ENCODE measurements at regions not wholly inside any gene's neighbourhood (a gene's known extent, or its start where the extent isn't known, plus 50 kb on each side); places are given as distances from the start of the nearest gene placed in this dataset.

DNA sequence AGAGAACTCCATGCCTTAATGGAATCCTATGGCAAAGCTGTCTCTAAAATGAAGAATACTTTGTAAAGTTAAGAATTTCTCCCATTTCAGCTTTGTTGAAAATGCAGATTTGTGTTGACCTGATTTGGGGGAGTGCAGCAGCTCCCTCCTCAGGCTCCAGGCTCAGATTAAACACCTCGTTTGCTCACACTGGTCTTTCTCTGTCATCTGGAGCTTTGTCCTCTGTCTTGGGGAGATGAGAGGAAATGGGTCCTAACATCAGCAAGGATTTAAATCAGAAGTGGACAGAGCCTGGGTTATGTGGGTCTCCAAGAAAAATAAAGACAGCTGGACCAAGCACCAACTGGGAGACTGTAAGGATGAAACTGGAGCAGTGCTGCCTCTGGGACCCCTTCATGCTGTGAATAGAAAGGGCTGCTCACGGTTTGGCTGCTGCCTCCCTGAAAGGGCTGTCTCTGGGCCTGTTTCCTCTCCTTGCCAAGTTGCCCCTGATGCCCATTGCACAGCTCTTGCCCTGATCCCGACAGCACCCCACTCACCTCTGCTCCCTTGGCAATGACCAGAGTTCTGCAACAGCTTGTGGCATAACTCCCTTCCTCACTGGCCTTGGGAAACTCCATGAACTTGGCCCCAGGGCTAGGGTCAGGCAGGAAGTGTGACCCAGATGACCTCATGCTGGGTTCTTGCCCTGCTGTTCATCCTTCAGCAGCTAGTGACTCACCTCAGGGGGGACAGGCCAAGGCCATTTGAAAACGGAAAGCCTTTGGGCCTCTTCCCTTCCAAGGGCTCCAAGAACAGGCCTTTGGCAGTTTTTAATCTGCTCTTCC lies 197.2 kb downstream of the CYP26B1 start:
- no peak for TF ChIP-seq EZH2 (optimal IDR thresholded peaks at IDR 0.05; ENCODE audit: low read depth, low read length)
- no peak for TF ChIP-seq EZH2phosphoT487 (IDR thresholded peaks at IDR 0.05; ENCODE audit: low read length)
- TF ChIP-seq, protein P1, sequence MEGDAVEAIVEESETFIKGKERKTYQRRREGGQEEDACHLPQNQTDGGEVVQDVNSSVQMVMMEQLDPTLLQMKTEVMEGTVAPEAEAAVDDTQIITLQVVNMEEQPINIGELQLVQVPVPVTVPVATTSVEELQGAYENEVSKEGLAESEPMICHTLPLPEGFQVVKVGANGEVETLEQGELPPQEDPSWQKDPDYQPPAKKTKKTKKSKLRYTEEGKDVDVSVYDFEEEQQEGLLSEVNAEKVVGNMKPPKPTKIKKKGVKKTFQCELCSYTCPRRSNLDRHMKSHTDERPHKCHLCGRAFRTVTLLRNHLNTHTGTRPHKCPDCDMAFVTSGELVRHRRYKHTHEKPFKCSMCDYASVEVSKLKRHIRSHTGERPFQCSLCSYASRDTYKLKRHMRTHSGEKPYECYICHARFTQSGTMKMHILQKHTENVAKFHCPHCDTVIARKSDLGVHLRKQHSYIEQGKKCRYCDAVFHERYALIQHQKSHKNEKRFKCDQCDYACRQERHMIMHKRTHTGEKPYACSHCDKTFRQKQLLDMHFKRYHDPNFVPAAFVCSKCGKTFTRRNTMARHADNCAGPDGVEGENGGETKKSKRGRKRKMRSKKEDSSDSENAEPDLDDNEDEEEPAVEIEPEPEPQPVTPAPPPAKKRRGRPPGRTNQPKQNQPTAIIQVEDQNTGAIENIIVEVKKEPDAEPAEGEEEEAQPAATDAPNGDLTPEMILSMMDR (IDR thresholded peaks at IDR 0.05; ENCODE audit: low read length): no peak
- Histone ChIP-seq H3F3A (ENCODE audit: insufficient read depth, low read length) (no peaks in the 10 kb centered on the region), H3K4me1 (ENCODE audit: low read length) (no peaks in the 10 kb centered on the region), H3K27me3 (replicated peaks; ENCODE audit: insufficient read depth, low read length) (no peaks in the 10 kb centered on the region), H4K20me1 (ENCODE audit: insufficient read depth, low read length) (no peaks in the 10 kb centered on the region), H3K9ac (ENCODE audit: low read length) (no peak overlapping the region), H3K9me3 (replicated peaks; ENCODE audit: insufficient read depth, low read length) (no peaks in the 10 kb centered on the region), H3K9me2 (replicated peaks; ENCODE audit: insufficient read depth, low read length) (no peaks in the 10 kb centered on the region), H3K4me2 (ENCODE audit: low read depth, low read length) (no peak overlapping the region), H3K79me2 (ENCODE audit: low read length) (no peaks in the 10 kb centered on the region), H3K27ac (ENCODE audit: low read length) (no peak overlapping the region), H3K36me3 (replicated peaks; ENCODE audit: insufficient read depth, low read length) (no peaks in the 10 kb centered on the region), H3K4me3 (ENCODE audit: low read length) (no peak overlapping the region), H2AFZ (ENCODE audit: low read length) (no peak overlapping the region)
- DNase-seq: no peak

DNA sequence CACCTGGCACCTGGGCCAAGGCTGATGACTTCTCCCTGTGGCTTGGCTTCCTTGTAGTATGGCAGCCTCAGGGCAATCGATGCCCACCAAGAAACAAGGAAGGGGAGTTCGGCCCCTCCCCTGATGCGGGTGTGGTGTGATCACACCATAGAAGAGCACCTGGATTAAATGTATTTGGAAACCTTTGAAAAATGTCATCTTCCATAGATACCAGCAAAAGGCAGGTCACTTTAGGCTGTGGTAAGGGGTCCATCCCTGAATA lies 198.2 kb downstream of the CYP26B1 start:
- H3K9me2 ChIP-seq (replicated peaks; ENCODE audit: insufficient read depth, low read length): no peaks in the 10 kb centered on the region
- no peaks in the 10 kb centered on the region for H3K79me2 ChIP-seq (ENCODE audit: low read length)
- no peaks in the 10 kb centered on the region for H3K36me3 ChIP-seq (replicated peaks; ENCODE audit: insufficient read depth, low read length)
- H2AFZ ChIP-seq (ENCODE audit: low read length): no peak overlapping the region
- H3K4me1 ChIP-seq (ENCODE audit: low read length): no peaks in the 10 kb centered on the region
- H4K20me1 ChIP-seq (ENCODE audit: insufficient read depth, low read length): no peaks in the 10 kb centered on the region
- no peak overlapping the region for H3K9ac ChIP-seq (ENCODE audit: low read length)
- no peak overlapping the region for H3K4me2 ChIP-seq (ENCODE audit: low read depth, low read length)
- H3K27ac ChIP-seq (ENCODE audit: low read length): no peak overlapping the region
- H3K4me3 ChIP-seq (ENCODE audit: low read length): no peak overlapping the region
- H3K9me3 ChIP-seq (replicated peaks; ENCODE audit: insufficient read depth, low read length): no peaks in the 10 kb centered on the region
- DNase-seq: no peak
- TF ChIP-seq EZH2 (optimal IDR thresholded peaks at IDR 0.05; ENCODE audit: low read depth, low read length): no peak
- H3K27me3 ChIP-seq (replicated peaks; ENCODE audit: insufficient read depth, low read length): no peaks in the 10 kb centered on the region
- H3F3A ChIP-seq (ENCODE audit: insufficient read depth, low read length): no peaks in the 10 kb centered on the region

- Histone ChIP-seq H3K9me3 (replicated peaks; ENCODE audit: insufficient read depth, low read length) (no peaks in the 10 kb centered on the region), H3K79me2 (ENCODE audit: low read length) (no peaks in the 10 kb centered on the region), H3K27ac (ENCODE audit: low read length) (no peak overlapping the region), H3K27me3 (replicated peaks; ENCODE audit: insufficient read depth, low read length) (no peaks in the 10 kb centered on the region), H3F3A (ENCODE audit: insufficient read depth, low read length) (no peaks in the 10 kb centered on the region), H3K9me2 (replicated peaks; ENCODE audit: insufficient read depth, low read length) (no peaks in the 10 kb centered on the region), H3K36me3 (replicated peaks; ENCODE audit: insufficient read depth, low read length) (no peaks in the 10 kb centered on the region), H4K20me1 (ENCODE audit: insufficient read depth, low read length) (no peaks in the 10 kb centered on the region), H3K9ac (ENCODE audit: low read length) (no peak overlapping the region), H3K4me2 (ENCODE audit: low read depth, low read length) (no peak overlapping the region), H3K4me1 (ENCODE audit: low read length) (no peaks in the 10 kb centered on the region), H2AFZ (ENCODE audit: low read length) (no peak overlapping the region), H3K4me3 (ENCODE audit: low read length) (no peak overlapping the region)
- TF ChIP-seq EZH2 (optimal IDR thresholded peaks at IDR 0.05; ENCODE audit: low read depth, low read length) (no peak), EZH2phosphoT487 (IDR thresholded peaks at IDR 0.05; ENCODE audit: low read length) (no peak)
- TF ChIP-seq, protein P1 (IDR thresholded peaks at IDR 0.05; ENCODE audit: low read length): no peak
- DNase-seq: no peak
Measured at GRCh38 chr2:71948781-71949536, 198.7 kb downstream of the CYP26B1 start.

GRCh38 chr2:71947809-71948208 lies 199.9 kb downstream of the CYP26B1 start:
- Histone ChIP-seq H4K20me1 (ENCODE audit: insufficient read depth, low read length) (no peaks in the 10 kb centered on the region), H3K9me2 (replicated peaks; ENCODE audit: insufficient read depth, low read length) (no peaks in the 10 kb centered on the region), H3K4me1 (ENCODE audit: low read length) (no peaks in the 10 kb centered on the region), H2AFZ (ENCODE audit: low read length) (no peak overlapping the region), H3K27ac (ENCODE audit: low read length) (no peak overlapping the region), H3K36me3 (replicated peaks; ENCODE audit: insufficient read depth, low read length) (no peaks in the 10 kb centered on the region), H3K27me3 (replicated peaks; ENCODE audit: insufficient read depth, low read length) (no peaks in the 10 kb centered on the region), H3K4me3 (ENCODE audit: low read length) (no peak overlapping the region), H3K79me2 (ENCODE audit: low read length) (no peaks in the 10 kb centered on the region), H3F3A (ENCODE audit: insufficient read depth, low read length) (no peaks in the 10 kb centered on the region), H3K9ac (ENCODE audit: low read length) (no peak overlapping the region), H3K4me2 (ENCODE audit: low read depth, low read length) (no peak overlapping the region), H3K9me3 (replicated peaks; ENCODE audit: insufficient read depth, low read length) (no peaks in the 10 kb centered on the region)
- DNase-seq: no peak
- no peak for TF ChIP-seq EZH2phosphoT487 (IDR thresholded peaks at IDR 0.05; ENCODE audit: low read length)
- TF ChIP-seq, protein P1 (IDR thresholded peaks at IDR 0.05; ENCODE audit: low read length): no peak
- no peak for TF ChIP-seq EZH2 (optimal IDR thresholded peaks at IDR 0.05; ENCODE audit: low read depth, low read length)

All from MM.1S (cell line).